ENCODE measurements at regions not wholly inside any gene's neighbourhood (a gene's known extent, or its start where the extent isn't known, plus 50 kb on each side); places are given as distances from the start of the nearest gene placed in this dataset.

DNA sequence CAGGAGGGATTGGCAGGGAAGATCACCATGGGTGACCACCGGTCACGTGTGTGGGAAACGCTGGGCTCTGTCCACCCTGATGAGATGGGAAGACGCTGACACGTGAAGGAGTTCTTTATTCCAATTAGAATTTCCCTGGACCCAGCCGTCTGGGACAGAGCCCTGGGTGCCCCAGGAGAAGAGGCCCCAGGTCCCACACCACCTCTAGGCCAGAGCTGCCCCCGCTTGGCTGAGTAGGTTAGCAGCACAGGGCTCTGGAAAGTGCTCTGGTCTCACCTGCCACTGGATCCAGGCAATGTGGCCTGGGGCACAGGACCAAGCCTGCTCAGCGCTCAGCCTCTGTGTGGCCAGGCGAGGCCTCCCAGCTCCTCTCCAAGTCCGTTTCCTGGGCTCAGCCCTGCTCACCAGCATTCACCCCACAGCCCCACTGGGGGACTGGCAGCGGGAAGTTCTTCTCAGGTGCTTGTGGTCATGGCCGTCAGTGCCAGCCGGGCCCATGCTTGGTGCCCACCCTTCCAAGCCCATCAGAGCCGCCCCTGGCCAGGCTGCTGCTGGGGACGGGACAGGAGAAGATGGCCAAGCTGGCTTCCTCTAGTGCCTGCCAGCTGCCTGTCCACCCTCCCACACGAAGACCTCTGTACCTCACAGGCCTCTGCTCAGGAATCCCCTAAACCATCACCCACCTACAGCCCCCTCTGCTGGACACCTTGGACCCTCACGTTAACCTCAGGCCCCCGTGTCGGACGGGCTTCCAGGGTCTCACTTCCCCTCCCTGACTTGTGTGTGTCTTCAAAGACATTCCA is 62.5 kb upstream of the FGF3 start:
- Mint-ChIP-seq H3K4me3 (no peak overlapping the region), H3K27me3 (peaks cover 2% of the 10 kb centered on the region), H3K27ac (peak overlapping the region in 1 of 2 donors; percentile 33), H3K4me1 (no peaks in the 10 kb centered on the region), H3K9me3 (no peaks in the 10 kb centered on the region)
- ATAC-seq, result no peak
- no peak for DNase-seq

GRCh38 chr11:69882270-69882608 is 63.0 kb upstream of the FGF3 start:
- Mint-ChIP-seq H3K4me1 (no peaks in the 10 kb centered on the region), H3K9me3 (no peaks in the 10 kb centered on the region), H3K4me3 (no peak overlapping the region), H3K27ac (peak overlapping the region in 1 of 2 donors; percentile 33), H3K27me3 (no peaks in the 10 kb centered on the region)
- no peak for DNase-seq
- ATAC-seq, result no peak

- DNase-seq, result no peak
- no peak for ATAC-seq
- no peaks in the 10 kb centered on the region for H3K27me3 Mint-ChIP-seq
- peak overlapping the region in 1 of 2 donors; percentile 7 for H3K27ac Mint-ChIP-seq
- H3K9me3 Mint-ChIP-seq, result no peaks in the 10 kb centered on the region
- no peaks in the 10 kb centered on the region for H3K4me1 Mint-ChIP-seq
- H3K4me3 Mint-ChIP-seq, result no peak overlapping the region
These were observed 64.4 kb upstream of the FGF3 start for GRCh38 chr11:69883292-69884255.

- no peaks in the 10 kb centered on the region for H3K9me3 Mint-ChIP-seq
These were observed 65.1 kb upstream of the FGF3 start for GRCh38 chr11:69884286-69884685.

DNA sequence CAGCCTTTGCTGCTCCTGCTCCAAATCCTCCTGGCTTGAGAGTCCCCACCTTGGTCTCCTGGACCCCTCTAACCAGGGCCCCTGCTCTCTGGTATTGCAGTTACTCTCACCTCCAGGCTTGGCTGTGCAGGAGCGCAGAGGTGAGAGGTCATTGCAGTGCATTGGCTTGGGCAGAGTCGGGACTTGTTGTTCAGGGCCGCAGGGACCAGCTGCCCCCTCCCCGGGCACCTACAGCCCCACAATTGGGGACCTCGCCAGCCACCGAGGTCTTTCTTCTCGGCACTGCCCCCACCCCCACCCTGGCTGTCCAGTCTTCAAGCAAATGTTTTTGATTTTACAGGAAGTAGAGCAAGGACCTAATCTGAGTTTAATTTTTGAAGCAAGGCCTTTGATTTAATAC is 65.5 kb upstream of the FGF3 start:
- Mint-ChIP-seq H3K27ac (no peak overlapping the region), H3K4me1 (peaks cover 4% of the 10 kb centered on the region), H3K9me3 (no peaks in the 10 kb centered on the region), H3K27me3 (peaks cover 11% of the 10 kb centered on the region), H3K4me3 (no peak overlapping the region)
- ATAC-seq (no peak), DNase-seq (no peak)

More at GRCh38 chr11:69884286-69884685, 65.1 kb upstream of the FGF3 start:
- H3K4me1 Mint-ChIP-seq, result peaks cover 4% of the 10 kb centered on the region
- no peak for DNase-seq
- H3K4me3 Mint-ChIP-seq, result no peak overlapping the region
- peaks cover 6% of the 10 kb centered on the region for H3K27me3 Mint-ChIP-seq
- no peak for ATAC-seq
- H3K27ac Mint-ChIP-seq, result peak overlapping the region in 1 of 2 donors; percentile 23

DNA sequence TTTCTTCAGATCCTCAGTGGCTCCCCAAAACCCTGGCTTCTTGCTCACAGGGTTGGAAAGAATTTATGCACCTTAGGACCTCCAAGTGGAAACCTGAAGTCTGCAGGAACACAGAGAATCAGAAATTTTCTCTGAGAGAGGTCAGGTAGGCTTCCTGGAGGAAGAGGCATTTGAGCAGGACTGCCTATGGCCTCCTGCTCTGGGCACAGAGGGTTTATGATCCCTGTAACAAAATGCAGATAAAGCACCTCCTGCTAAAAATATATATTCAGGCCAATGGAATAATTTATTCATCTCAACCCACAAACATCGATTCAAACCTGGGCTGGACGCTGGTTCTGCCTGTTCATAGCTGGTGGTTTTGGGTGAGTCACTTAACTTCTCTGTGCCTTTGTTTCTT is 68.1 kb upstream of the FGF3 start:
- no peak for ATAC-seq
- Mint-ChIP-seq H3K4me3 (no peak overlapping the region), H3K27me3 (peaks cover 37% of the 10 kb centered on the region), H3K9me3 (no peaks in the 10 kb centered on the region), H3K4me1 (peaks cover 4% of the 10 kb centered on the region), H3K27ac (no peak overlapping the region)
- DNase-seq, result no peak

DNA sequence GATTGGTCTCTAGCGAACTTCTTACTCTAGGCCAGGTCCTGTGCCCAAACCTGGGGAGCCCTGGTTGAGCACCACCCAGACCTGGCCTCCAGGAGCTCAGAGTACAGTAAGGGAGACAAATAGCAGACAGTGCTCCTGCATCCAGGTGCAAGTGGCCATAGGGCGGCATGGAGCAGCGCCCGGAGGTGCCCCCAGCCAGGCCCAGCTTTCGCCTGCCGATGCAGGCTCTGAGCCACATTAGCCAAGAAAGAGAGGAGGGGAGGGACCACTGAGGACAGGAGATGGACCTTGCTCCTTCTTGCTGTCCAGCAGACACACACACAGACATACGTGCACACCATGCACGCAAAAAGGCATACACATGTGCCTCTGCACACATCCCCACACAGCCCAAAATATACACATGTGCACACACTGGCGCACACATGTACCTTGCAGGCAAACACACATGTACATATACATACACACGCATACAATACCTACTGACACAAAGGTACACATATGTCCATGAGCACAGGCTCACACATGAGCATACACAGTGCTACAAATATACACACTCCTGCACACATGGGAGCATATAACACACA is 68.7 kb upstream of the FGF3 start:
- Mint-ChIP-seq H3K9me3 (no peaks in the 10 kb centered on the region), H3K4me3 (no peak overlapping the region), H3K4me1 (peaks cover 4% of the 10 kb centered on the region), H3K27ac (no peak overlapping the region), H3K27me3 (peaks cover 43% of the 10 kb centered on the region)
- ATAC-seq (no peak), DNase-seq (no peak)

GRCh38 chr11:69888483-69889181 is 69.4 kb upstream of the FGF3 start:
- peak; percentile 74 for ATAC-seq

GRCh38 chr11:69889400-69890318 is 70.4 kb upstream of the FGF3 start:
- peaks cover 4% of the 10 kb centered on the region for H3K4me1 Mint-ChIP-seq
- ATAC-seq (no peak), DNase-seq (no peak)
- H3K27ac Mint-ChIP-seq, result no peak overlapping the region
- H3K4me3 Mint-ChIP-seq, result no peak overlapping the region
- no peaks in the 10 kb centered on the region for H3K9me3 Mint-ChIP-seq
- peaks cover 60% of the 10 kb centered on the region for H3K27me3 Mint-ChIP-seq

More at GRCh38 chr11:69888483-69889181, 69.4 kb upstream of the FGF3 start:
- peak; percentile 51 to 54 for DNase-seq
- Mint-ChIP-seq H3K27me3 (peaks cover 50% of the 10 kb centered on the region), H3K27ac (no peak overlapping the region), H3K4me3 (no peak overlapping the region), H3K9me3 (no peaks in the 10 kb centered on the region), H3K4me1 (peaks cover 4% of the 10 kb centered on the region)

DNA sequence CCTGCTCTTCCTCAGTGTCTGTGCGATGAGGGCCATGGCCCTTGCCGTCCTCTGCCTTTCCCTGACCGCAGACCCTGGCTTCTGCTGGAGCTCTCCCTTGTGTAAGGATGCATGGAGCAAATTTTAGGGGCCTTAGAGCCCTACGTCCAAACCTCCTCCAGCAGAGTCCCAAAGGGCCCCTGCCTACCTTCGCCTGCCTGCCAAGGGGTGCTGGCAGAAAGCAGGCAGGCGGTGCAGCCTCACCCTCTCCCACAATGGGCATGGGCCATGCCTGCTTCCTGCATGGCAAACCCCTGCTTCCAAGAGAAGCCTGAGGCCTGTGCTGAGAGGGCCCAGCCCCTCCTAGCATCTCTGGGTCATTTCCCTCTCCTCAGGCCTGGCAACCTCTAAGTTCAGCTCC is 71.3 kb upstream of the FGF3 start:
- H3K27me3 Mint-ChIP-seq, result peaks cover 65% of the 10 kb centered on the region
- no peak overlapping the region for H3K27ac Mint-ChIP-seq
- no peaks in the 10 kb centered on the region for H3K9me3 Mint-ChIP-seq
- H3K4me3 Mint-ChIP-seq, result no peak overlapping the region
- ATAC-seq, result no peak
- DNase-seq, result no peak
- H3K4me1 Mint-ChIP-seq, result peaks cover 4% of the 10 kb centered on the region

DNA sequence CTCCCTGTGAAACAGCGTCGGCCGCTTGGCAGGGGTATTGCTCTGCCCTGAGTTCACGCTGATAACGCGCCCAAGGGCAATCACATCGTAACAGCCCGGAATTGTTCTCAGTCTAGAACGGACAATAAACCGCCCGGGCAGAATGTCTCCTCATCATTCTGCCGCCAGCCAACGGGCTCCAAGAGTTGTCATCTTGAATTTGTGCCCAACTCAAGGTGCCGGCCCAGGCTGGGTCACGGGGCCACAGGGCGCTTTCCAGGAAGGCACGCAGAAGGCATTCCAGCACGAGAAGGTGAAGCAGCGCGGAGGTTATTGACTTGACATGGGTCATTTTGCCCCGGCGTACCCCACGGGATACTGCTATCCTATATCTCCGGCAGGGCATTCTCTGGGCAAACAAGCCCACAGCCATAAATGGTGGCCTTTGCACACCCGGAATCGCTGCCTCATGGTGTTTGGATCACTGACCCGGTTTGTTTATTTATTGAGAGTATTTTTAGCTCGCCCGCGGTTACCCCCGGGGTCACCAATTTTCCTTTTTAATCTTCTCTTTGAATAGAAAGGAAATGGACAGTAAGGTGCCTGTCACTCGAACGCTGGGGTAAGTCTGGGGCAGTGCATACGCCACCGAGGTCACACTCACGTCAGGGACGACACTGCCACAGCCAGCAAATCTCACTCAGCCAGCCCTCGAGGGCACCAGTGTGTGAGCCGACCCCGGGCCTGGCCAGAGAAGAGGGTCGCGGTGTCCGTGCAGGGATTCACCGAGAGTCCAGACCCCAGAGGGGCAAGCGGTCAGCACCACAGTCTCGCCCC is 72.4 kb upstream of the FGF3 start:
- Mint-ChIP-seq H3K9me3 (no peaks in the 10 kb centered on the region), H3K4me1 (peaks cover 4% of the 10 kb centered on the region), H3K27ac (no peak overlapping the region), H3K4me3 (no peak overlapping the region), H3K27me3 (peaks cover 65% of the 10 kb centered on the region)
- ATAC-seq (no peak), DNase-seq (no peak)

DNA sequence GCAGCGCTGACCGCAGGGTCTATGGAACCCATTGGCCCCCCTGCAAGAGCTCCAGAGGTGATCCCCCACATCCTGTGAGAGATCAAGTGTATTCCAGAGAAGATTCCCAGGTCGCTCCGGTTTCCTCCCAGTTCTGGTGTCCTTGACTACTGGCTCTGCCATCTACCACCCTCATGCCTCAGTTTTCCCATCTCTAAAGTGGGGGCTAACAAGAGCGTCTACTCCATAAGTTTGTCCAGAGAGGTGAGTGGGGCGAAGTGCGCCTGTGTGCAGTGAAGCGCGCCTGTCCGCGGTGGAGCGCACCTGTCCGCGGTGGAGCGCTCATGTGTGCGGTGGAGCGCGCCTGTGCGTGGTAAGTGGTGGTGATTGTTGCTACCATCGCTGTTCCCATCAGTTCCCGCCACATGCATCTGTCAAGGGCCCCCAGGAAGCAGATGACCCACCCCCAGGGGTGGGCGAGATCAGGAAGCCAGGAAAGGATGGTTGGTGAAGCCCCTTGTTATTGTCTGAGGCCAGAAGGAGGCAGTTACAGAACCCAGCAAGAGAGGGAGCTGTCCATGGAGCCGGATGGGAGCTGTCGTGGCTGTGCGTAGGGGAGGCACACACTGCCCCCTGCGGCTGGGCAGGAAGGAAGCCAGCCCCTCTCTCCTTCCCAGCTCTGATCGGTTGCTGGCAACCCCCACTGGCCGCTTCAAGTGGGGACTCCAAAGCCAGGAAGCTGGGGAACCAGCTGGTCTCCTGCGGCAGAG is 73.2 kb upstream of the FGF3 start:
- Mint-ChIP-seq H3K27me3 (peaks cover 69% of the 10 kb centered on the region), H3K27ac (peak overlapping the region in 1 of 2 donors; percentile 87), H3K9me3 (no peaks in the 10 kb centered on the region), H3K4me1 (peaks cover 4% of the 10 kb centered on the region), H3K4me3 (no peak overlapping the region)
- ATAC-seq, result no peak
- no peak for DNase-seq

- Mint-ChIP-seq H3K4me1 (peaks cover 4% of the 10 kb centered on the region), H3K9me3 (no peaks in the 10 kb centered on the region), H3K4me3 (no peak overlapping the region), H3K27me3 (peaks cover 76% of the 10 kb centered on the region), H3K27ac (no peak overlapping the region)
- DNase-seq, result no peak
- ATAC-seq, result no peak
These were observed 73.9 kb upstream of the FGF3 start for GRCh38 chr11:69892986-69893555.
